ENCODE measurements at regions not wholly inside any gene's neighbourhood (a gene's known extent, or its start where the extent isn't known, plus 50 kb on each side); places are given as distances from the start of the nearest gene placed in this dataset.

DNA sequence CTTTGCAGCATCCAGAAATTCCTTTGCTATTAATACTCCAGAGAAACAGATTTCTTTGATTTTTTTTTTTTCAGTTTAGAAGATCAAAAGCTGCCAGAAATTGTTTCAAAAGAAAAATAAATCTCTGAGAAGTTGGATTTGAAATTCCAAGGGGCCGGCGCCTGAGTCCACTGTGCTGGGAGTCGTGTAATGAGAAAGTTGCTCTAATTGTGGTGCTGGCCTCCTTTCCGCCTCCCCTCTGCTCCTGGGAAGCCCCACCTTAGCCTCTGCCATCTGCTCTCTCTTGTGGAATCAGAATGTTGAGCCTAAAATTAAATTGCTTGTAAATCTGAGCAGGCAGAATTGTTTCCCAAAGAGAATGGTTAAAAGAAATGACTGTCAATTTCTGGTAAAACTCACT lies 93.3 kb downstream of the EMX2 start:
- H3K4me3 ChIP-seq (ENCODE audit: low read length): no peak overlapping the region
- TF ChIP-seq, protein P1, sequence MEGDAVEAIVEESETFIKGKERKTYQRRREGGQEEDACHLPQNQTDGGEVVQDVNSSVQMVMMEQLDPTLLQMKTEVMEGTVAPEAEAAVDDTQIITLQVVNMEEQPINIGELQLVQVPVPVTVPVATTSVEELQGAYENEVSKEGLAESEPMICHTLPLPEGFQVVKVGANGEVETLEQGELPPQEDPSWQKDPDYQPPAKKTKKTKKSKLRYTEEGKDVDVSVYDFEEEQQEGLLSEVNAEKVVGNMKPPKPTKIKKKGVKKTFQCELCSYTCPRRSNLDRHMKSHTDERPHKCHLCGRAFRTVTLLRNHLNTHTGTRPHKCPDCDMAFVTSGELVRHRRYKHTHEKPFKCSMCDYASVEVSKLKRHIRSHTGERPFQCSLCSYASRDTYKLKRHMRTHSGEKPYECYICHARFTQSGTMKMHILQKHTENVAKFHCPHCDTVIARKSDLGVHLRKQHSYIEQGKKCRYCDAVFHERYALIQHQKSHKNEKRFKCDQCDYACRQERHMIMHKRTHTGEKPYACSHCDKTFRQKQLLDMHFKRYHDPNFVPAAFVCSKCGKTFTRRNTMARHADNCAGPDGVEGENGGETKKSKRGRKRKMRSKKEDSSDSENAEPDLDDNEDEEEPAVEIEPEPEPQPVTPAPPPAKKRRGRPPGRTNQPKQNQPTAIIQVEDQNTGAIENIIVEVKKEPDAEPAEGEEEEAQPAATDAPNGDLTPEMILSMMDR (conservative IDR thresholded peaks at IDR 0.05; ENCODE audit: low read depth, low read length): no peak
- no peak for DNase-seq (ENCODE audit: low read depth)

GRCh38 chr10:117638200-117638599 lies 95.7 kb downstream of the EMX2 start:
- TF ChIP-seq, protein P1 (conservative IDR thresholded peaks at IDR 0.05; ENCODE audit: low read depth, low read length): no peak
- H3K4me3 ChIP-seq (ENCODE audit: low read length): no peak overlapping the region
- DNase-seq (ENCODE audit: low read depth): no peak

DNA sequence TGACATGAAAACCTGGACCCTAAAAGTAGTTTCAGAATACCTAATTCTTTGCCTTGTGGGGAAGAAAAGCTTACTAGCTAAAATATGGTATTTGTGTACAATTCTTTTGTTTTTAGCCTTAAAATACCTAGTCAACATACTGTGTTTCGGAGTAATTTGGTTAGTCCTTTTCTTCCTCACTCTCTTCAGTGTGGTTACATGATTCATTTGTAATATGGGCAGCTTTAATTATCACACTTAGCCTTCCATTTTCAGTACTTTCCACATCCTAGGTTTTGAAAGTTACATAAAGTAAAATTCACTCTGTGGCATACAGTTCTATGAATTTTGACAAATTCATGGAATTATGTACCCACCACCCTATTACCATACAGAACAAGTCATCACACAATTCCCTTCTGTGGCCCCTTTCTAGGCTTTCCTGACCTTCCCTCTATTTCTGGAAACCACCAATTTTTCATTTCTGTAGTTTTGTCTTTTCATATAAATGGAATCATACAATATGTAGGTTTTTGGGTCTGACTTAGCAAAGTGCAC lies 96.2 kb downstream of the EMX2 start:
- no peak for DNase-seq (ENCODE audit: low read depth)
- TF ChIP-seq, protein P1 (conservative IDR thresholded peaks at IDR 0.05; ENCODE audit: low read depth, low read length): no peak
- H3K4me3 ChIP-seq (ENCODE audit: low read length): no peak overlapping the region

GRCh38 chr10:117640406-117640805 lies 97.9 kb downstream of the EMX2 start:
- no peak for DNase-seq (ENCODE audit: low read depth)
- TF ChIP-seq, protein P1 (conservative IDR thresholded peaks at IDR 0.05; ENCODE audit: low read depth, low read length): no peak

GRCh38 chr10:117646718-117647117 lies 104.2 kb downstream of the EMX2 start:
- no peak for DNase-seq (ENCODE audit: low read depth)
- TF ChIP-seq, protein P1 (conservative IDR thresholded peaks at IDR 0.05; ENCODE audit: low read depth, low read length): no peak
- no peak overlapping the region for H3K4me3 ChIP-seq (ENCODE audit: low read length)

More at GRCh38 chr10:117640406-117640805, 97.9 kb downstream of the EMX2 start:
- H3K4me3 ChIP-seq (ENCODE audit: low read length): no peak overlapping the region

- no peak overlapping the region for H3K4me3 ChIP-seq (ENCODE audit: low read length)
- TF ChIP-seq, protein P1 (conservative IDR thresholded peaks at IDR 0.05; ENCODE audit: low read depth, low read length): no peak
- DNase-seq (ENCODE audit: low read depth): no peak
Observed at GRCh38 chr10:117647306-117647705, 104.8 kb downstream of the EMX2 start.

DNA sequence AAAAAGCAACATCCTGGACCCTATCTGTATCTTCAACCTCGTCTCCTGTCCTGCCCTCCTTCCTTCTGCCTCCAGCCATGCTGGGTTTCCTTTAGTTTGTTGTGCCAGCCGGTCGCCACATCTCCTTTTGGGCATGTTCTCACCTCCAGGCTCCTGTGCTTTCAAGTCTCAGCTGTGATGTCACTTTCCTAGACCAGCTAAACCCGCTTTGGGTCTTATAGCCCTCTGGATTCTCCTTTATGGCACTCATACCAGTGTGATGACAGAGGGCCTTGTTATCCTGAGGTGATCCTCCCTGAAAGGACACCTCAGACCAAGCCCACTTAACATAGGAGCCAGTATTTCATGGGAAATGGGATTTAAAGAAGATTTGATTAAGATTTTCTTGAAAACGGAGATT lies 108.6 kb downstream of the EMX2 start:
- DNase-seq (ENCODE audit: low read depth): no peak
- TF ChIP-seq, protein P1 (conservative IDR thresholded peaks at IDR 0.05; ENCODE audit: low read depth, low read length): no peak
- no peak overlapping the region for H3K4me3 ChIP-seq (ENCODE audit: low read length)

Measured in retinal pigment epithelial cell (primary cell).